ENCODE measurements at regions not wholly inside any gene's neighbourhood (a gene's known extent, or its start where the extent isn't known, plus 50 kb on each side); places are given as distances from the start of the nearest gene placed in this dataset.

DNA sequence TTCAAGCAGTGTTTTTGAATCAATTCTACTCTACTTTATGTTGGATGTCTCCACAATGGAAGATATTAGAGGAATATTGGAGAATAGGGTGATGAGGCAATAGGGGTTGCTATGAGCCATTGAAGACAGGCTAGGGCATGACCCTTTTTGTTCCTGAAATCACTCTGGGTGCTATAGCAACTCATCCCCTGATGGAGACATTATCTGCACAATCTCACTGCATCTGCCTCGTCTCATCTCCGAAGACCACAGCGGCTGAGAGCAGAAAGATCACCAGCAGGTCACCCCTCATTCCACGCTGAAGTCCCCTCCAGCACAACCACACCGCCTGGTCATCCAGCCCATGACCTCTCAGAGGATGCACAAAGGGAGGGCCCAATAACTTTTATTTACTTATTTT is 150.4 kb upstream of the TMEM132C start:
- Histone ChIP-seq H3K4me3 (ENCODE audit: low read depth, low read length, poor library complexity, severe bottlenecking) (no peak overlapping the region), H3K4me1 (ENCODE audit: insufficient read depth, low read length, poor library complexity, severe bottlenecking) (no peaks in the 10 kb centered on the region), H3K9me2 (ENCODE audit: insufficient read depth, low read length) (no peaks in the 10 kb centered on the region), H3K4me2 (ENCODE audit: low read length) (no peak overlapping the region), H4K20me1 (ENCODE audit: insufficient read depth, low read length) (no peaks in the 10 kb centered on the region), H2AFZ (ENCODE audit: low read length) (no peak overlapping the region), H3K79me2 (ENCODE audit: insufficient read depth, low read depth, low read length) (no peaks in the 10 kb centered on the region), H3K36me3 (ENCODE audit: insufficient read depth, low read length) (no peaks in the 10 kb centered on the region), H3K9me3 (ENCODE audit: low read length) (no peaks in the 10 kb centered on the region), H3K27ac (ENCODE audit: low read depth, low read length, poor library complexity, severe bottlenecking) (no peak overlapping the region)
- POLR2A ChIA-PET, result no interaction called here
- DNase-seq (ENCODE audit: low spot score), result no peak
- CTCF ChIA-PET (ENCODE audit: unreplicated experiment), result no interaction called here
- intact Hi-C loops (cut with micrococcal nuclease; ENCODE audit: unreplicated experiment), result no loop called here
- TF ChIP-seq, protein P1, sequence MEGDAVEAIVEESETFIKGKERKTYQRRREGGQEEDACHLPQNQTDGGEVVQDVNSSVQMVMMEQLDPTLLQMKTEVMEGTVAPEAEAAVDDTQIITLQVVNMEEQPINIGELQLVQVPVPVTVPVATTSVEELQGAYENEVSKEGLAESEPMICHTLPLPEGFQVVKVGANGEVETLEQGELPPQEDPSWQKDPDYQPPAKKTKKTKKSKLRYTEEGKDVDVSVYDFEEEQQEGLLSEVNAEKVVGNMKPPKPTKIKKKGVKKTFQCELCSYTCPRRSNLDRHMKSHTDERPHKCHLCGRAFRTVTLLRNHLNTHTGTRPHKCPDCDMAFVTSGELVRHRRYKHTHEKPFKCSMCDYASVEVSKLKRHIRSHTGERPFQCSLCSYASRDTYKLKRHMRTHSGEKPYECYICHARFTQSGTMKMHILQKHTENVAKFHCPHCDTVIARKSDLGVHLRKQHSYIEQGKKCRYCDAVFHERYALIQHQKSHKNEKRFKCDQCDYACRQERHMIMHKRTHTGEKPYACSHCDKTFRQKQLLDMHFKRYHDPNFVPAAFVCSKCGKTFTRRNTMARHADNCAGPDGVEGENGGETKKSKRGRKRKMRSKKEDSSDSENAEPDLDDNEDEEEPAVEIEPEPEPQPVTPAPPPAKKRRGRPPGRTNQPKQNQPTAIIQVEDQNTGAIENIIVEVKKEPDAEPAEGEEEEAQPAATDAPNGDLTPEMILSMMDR (conservative IDR thresholded peaks at IDR 0.05; ENCODE audit: low read length), result no peak
- no TSS peak for BruUV-seq (replicated peaks)

DNA sequence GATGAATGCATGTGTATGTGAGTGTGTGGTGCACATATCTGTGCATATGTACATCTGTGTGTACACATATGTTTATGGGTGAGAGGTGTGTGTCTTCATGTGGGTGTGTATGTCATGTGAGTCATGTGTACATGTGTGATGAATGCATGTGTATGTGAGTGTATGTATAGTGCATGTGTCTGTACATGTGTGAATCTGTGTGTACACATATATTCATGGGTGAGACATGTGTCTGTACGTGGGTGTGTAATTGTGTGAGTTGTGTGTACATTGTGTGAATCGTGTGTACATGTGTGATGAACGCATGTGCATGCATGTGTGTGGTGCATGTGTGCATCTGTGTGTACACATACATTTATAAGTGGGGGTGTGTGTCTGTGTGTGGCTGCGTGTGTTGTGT is 146.9 kb upstream of the TMEM132C start:
- no peaks in the 10 kb centered on the region for H4K20me1 ChIP-seq (ENCODE audit: insufficient read depth, low read length)
- H3K27ac ChIP-seq (ENCODE audit: low read depth, low read length, poor library complexity, severe bottlenecking), result no peak overlapping the region
- CTCF ChIA-PET (ENCODE audit: unreplicated experiment), result no interaction called here
- TF ChIP-seq, protein P1 (conservative IDR thresholded peaks at IDR 0.05; ENCODE audit: low read length), result no peak
- TF ChIP-seq EZH2phosphoT487 (IDR thresholded peaks at IDR 0.05; ENCODE audit: borderline replicate concordance, low read depth, low read length), result no peak
- H3K4me3 ChIP-seq (ENCODE audit: low read depth, low read length, poor library complexity, severe bottlenecking), result no peak overlapping the region
- H3K36me3 ChIP-seq (ENCODE audit: insufficient read depth, low read length), result no peaks in the 10 kb centered on the region
- DNase-seq (ENCODE audit: low spot score), result no peak
- intact Hi-C loops (cut with micrococcal nuclease; ENCODE audit: unreplicated experiment), result no loop called here
- no peaks in the 10 kb centered on the region for H3K9me2 ChIP-seq (ENCODE audit: insufficient read depth, low read length)
- H3K4me1 ChIP-seq (ENCODE audit: insufficient read depth, low read length, poor library complexity, severe bottlenecking), result no peaks in the 10 kb centered on the region
- H2AFZ ChIP-seq (ENCODE audit: low read length), result no peak overlapping the region
- no peaks in the 10 kb centered on the region for H3K9me3 ChIP-seq (ENCODE audit: low read length)
- no TSS peak for BruUV-seq (replicated peaks)
- no peak overlapping the region for H3K4me2 ChIP-seq (ENCODE audit: low read length)
- POLR2A ChIA-PET, result no interaction called here
- H3K79me2 ChIP-seq (ENCODE audit: insufficient read depth, low read depth, low read length), result no peaks in the 10 kb centered on the region

DNA sequence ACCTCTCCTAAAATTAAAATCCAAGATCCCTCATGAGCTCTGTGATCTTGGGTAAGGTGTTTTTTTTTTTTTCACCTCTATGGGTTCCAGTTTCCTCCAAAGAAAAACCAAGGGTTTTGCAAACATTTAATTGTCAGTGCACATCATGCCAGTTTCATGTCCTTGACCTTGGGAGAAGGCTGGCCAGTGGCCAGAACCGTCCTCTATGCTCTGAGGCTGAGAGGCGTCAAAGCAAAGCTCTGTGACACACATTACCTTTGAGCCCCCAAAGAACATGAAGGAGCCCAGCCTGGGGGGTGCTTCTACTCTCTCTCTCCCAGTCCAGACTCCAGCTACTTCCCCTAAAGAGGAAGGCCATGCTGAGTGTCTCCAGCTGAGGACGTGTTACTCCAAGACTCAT is 145.5 kb upstream of the TMEM132C start:
- POLR2A ChIA-PET, result no interaction called here
- CTCF ChIA-PET (ENCODE audit: unreplicated experiment), result no interaction called here
- DNase-seq (ENCODE audit: low spot score), result no peak
- Histone ChIP-seq H3K4me3 (ENCODE audit: low read depth, low read length, poor library complexity, severe bottlenecking) (no peak overlapping the region), H3K9me2 (ENCODE audit: insufficient read depth, low read length) (no peaks in the 10 kb centered on the region), H4K20me1 (ENCODE audit: insufficient read depth, low read length) (no peaks in the 10 kb centered on the region), H2AFZ (ENCODE audit: low read length) (no peak overlapping the region), H3K27ac (ENCODE audit: low read depth, low read length, poor library complexity, severe bottlenecking) (no peak overlapping the region), H3K4me1 (ENCODE audit: insufficient read depth, low read length, poor library complexity, severe bottlenecking) (no peaks in the 10 kb centered on the region), H3K9me3 (ENCODE audit: low read length) (no peaks in the 10 kb centered on the region), H3K36me3 (ENCODE audit: insufficient read depth, low read length) (no peaks in the 10 kb centered on the region), H3K79me2 (ENCODE audit: insufficient read depth, low read depth, low read length) (no peaks in the 10 kb centered on the region), H3K4me2 (ENCODE audit: low read length) (no peak overlapping the region)
- no peak for TF ChIP-seq EZH2phosphoT487 (IDR thresholded peaks at IDR 0.05; ENCODE audit: borderline replicate concordance, low read depth, low read length)
- TF ChIP-seq, protein P1 (conservative IDR thresholded peaks at IDR 0.05; ENCODE audit: low read length), result no peak
- no TSS peak for BruUV-seq (replicated peaks)
- intact Hi-C loops (cut with micrococcal nuclease; ENCODE audit: unreplicated experiment), result no loop called here
